ES-I3 (cell line): ENCODE measurements at regions not wholly inside any gene's neighbourhood (a gene's known extent, or its start where the extent isn't known, plus 50 kb on each side); places are given as distances from the start of the nearest gene placed in this dataset.

Experiments
- H3K36me3 ChIP-seq: 2 replicates; pipeline ENCODE4 v1.6.1; 2013; ENCODE audit warnings: mild to moderate bottlenecking, low read length, control low read depth, moderate library complexity; ENCODE audit not compliant: insufficient read depth
- H3K4me1 ChIP-seq: 2 replicates; pipeline ENCODE4 v1.6.1; 2013; ENCODE audit warnings: mild to moderate bottlenecking, control low read depth, low read length; ENCODE audit not compliant: insufficient read depth
- H3K9ac ChIP-seq: 2 replicates; pipeline ENCODE4 v1.6.1; 2013; ENCODE audit warnings: low read depth, mild to moderate bottlenecking, low read length, moderate library complexity
- H3K9me3 ChIP-seq: 2 replicates; pipeline ENCODE4 v1.6.1; 2013; ENCODE audit warnings: mild to moderate bottlenecking, low read length, moderate library complexity; ENCODE audit not compliant: control insufficient read depth, insufficient read depth

DNA sequence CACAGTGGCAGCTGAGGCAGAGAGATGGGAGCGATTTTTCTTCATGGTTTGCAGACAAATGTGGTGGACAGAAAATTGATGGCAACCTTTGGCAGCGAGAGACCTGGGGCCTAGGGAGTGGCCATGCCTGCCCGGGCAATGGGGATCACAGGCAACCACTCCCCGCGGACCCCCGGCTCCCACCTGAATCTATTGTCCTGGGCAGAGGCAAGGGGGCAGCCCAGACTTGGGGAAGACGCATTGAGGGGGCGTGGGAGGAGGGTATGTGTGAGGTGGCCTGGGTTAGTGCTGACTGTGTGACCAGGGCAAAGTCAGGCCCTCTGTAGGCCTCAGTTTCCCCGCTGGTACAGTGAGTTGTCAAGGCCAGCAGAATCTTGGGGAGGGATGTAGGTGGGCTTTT lies 53.6 kb upstream of the BLCAP start:
- Histone ChIP-seq H3K36me3 (no peaks in the 10 kb centered on the region), H3K9me3 (no peaks in the 10 kb centered on the region), H3K9ac (no peak overlapping the region), H3K4me1 (no peaks in the 10 kb centered on the region)

- H3K9me3 ChIP-seq = no peaks in the 10 kb centered on the region
- H3K9ac ChIP-seq = no peak overlapping the region
- no peaks in the 10 kb centered on the region for H3K4me1 ChIP-seq
- no peaks in the 10 kb centered on the region for H3K36me3 ChIP-seq
Measured at GRCh38 chr20:37580069-37580468, 52.4 kb upstream of the BLCAP start.

- Histone ChIP-seq H3K36me3 (no peaks in the 10 kb centered on the region), H3K4me1 (no peaks in the 10 kb centered on the region), H3K9me3 (no peaks in the 10 kb centered on the region), H3K9ac (no peak overlapping the region)
Measured at GRCh38 chr20:37579106-37579505, 51.4 kb upstream of the BLCAP start.

- H3K36me3 ChIP-seq = no peaks in the 10 kb centered on the region
- no peaks in the 10 kb centered on the region for H3K4me1 ChIP-seq
- H3K9ac ChIP-seq = no peak overlapping the region
- no peaks in the 10 kb centered on the region for H3K9me3 ChIP-seq
Measured at GRCh38 chr20:37577981-37578380, 50.3 kb upstream of the BLCAP start.
